RWPE2 (cell line): ENCODE measurements at regions not wholly inside any gene's neighbourhood (a gene's known extent, or its start where the extent isn't known, plus 50 kb on each side); places are given as distances from the start of the nearest gene placed in this dataset.

Experiments used
- ATAC-seq: fragments of 200-7000 bp; cut with Tn5 transposase; 3 replicates; pipeline ENCODE4 v1.9.1; 2021; ENCODE audit warnings: low read depth
- DNase-seq: peaks from one replicate; pipeline ENCODE4 v3.0.0-alpha.2; 2020; ENCODE audit warnings: low spot score
- H3K27ac ChIP-seq: fragments of 450-650 bp; 2 replicates; pipeline ENCODE4 v1.5.1; 2017; ENCODE audit warnings: mild to moderate bottlenecking; ENCODE audit not compliant: poor library complexity, severe bottlenecking
- H3K27me3 ChIP-seq: fragments of 250-450 bp; sonication (Bioruptor Pico); 2 replicates; pipeline ENCODE4 v1.5.1; 2021; ENCODE audit warnings: mild to moderate bottlenecking, moderate library complexity; ENCODE audit not compliant: insufficient read depth, poor library complexity, severe bottlenecking
- H3K36me3 ChIP-seq: fragments of 250-450 bp; sonication (Bioruptor Pico); 2 replicates; pipeline ENCODE4 v1.5.1; 2020; ENCODE audit warnings: low read depth, mild to moderate bottlenecking, moderate library complexity
- H3K4me1 ChIP-seq: fragments of 250-450 bp; sonication (Bioruptor Pico); 2 replicates; pipeline ENCODE4 v1.5.1; 2021; ENCODE audit warnings: mild to moderate bottlenecking, moderate library complexity; ENCODE audit not compliant: insufficient read depth, poor library complexity, severe bottlenecking
- H3K4me3 ChIP-seq: fragments of 250-450 bp; sonication (Bioruptor Pico); 2 replicates; pipeline ENCODE4 v1.5.1; 2021; ENCODE audit warnings: mild to moderate bottlenecking, moderate library complexity; ENCODE audit not compliant: severe bottlenecking
- H3K9me3 ChIP-seq: fragments of 250-450 bp; sonication (Bioruptor Pico); 2 replicates; pipeline ENCODE4 v1.5.1; 2021; ENCODE audit warnings: mild to moderate bottlenecking, moderate library complexity; ENCODE audit not compliant: severe bottlenecking
- TF ChIP-seq, protein P1 (sequence below): fragments of 450-650 bp; IDR thresholded peaks from one replicate; pipeline ENCODE4 v1.5.1; 2017; ENCODE audit warnings: mild to moderate bottlenecking, moderate library complexity; ENCODE audit not compliant: poor library complexity, severe bottlenecking

GRCh38 chr5:104189909-104190308, 627.3 kb upstream of the NUDT12 start:
- no peak overlapping the region for H3K27ac ChIP-seq

DNA sequence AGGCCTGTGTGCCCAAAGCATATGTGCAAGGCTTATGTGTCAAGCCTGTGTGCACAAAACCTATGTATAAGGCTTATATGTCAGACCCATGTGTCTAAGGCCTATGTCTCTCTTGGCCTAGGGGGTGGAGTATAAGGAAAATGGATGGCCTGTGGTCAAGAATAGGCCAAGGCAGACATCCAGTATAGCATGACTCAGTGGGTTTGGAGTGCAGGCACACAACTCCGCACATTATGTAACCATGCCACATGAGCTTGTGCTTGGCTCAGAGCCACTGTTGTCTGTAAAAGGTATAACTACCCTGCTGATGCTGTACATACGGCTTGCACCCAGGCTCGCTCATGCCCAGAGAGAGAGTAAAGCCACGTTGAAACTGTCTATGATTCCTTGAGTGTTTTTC, 626.4 kb upstream of the NUDT12 start:
- peak; percentile 40; the same call in 2 of the 3 replicates for ATAC-seq
- H3K27ac ChIP-seq: no peak overlapping the region
- H3K4me3 ChIP-seq: no peak overlapping the region
- H3K4me1 ChIP-seq: peaks cover 4% of the 10 kb centered on the region
- DNase-seq: no peak
- peaks cover 2% of the 10 kb centered on the region for H3K9me3 ChIP-seq
- no peaks in the 10 kb centered on the region for H3K36me3 ChIP-seq
- TF ChIP-seq, protein P1, sequence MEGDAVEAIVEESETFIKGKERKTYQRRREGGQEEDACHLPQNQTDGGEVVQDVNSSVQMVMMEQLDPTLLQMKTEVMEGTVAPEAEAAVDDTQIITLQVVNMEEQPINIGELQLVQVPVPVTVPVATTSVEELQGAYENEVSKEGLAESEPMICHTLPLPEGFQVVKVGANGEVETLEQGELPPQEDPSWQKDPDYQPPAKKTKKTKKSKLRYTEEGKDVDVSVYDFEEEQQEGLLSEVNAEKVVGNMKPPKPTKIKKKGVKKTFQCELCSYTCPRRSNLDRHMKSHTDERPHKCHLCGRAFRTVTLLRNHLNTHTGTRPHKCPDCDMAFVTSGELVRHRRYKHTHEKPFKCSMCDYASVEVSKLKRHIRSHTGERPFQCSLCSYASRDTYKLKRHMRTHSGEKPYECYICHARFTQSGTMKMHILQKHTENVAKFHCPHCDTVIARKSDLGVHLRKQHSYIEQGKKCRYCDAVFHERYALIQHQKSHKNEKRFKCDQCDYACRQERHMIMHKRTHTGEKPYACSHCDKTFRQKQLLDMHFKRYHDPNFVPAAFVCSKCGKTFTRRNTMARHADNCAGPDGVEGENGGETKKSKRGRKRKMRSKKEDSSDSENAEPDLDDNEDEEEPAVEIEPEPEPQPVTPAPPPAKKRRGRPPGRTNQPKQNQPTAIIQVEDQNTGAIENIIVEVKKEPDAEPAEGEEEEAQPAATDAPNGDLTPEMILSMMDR: no peak
- H3K27me3 ChIP-seq: no peaks in the 10 kb centered on the region

More at GRCh38 chr5:104189909-104190308, 627.3 kb upstream of the NUDT12 start:
- TF ChIP-seq, protein P1: no peak
- DNase-seq (no peak), ATAC-seq (peak; percentile 49; the same call in 2 of the 3 replicates)
- no peak overlapping the region for H3K4me3 ChIP-seq
- H3K36me3 ChIP-seq: no peaks in the 10 kb centered on the region
- H3K4me1 ChIP-seq: peaks cover 4% of the 10 kb centered on the region
- H3K9me3 ChIP-seq: peaks cover 2% of the 10 kb centered on the region
- peaks cover 2% of the 10 kb centered on the region for H3K27me3 ChIP-seq

DNA sequence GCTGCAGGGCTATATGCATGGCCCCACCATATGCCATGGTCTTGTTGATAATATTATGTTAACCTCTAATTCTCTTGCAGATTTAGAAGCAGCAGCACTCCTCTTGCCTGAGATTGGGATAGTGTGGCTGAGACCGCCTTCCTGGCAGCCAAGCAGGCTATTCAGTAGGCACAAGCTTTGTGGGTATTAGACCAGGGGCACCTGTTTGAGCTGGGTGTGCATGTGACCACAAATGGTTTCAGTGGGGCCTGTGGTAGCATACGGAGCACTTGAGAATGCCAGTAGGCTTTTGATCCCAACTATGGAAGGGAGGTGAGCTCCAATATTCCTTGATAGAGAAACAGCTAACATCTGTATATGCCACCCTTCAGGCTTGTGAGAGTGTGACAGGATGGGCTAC, 625.1 kb upstream of the NUDT12 start:
- no peak for ATAC-seq
- Histone ChIP-seq H3K27me3 (no peaks in the 10 kb centered on the region), H3K9me3 (peaks cover 2% of the 10 kb centered on the region), H3K4me1 (peaks cover 4% of the 10 kb centered on the region), H3K27ac (no peak overlapping the region), H3K4me3 (no peak overlapping the region), H3K36me3 (no peaks in the 10 kb centered on the region)
- TF ChIP-seq, protein P1: no peak
- no peak for DNase-seq

- Histone ChIP-seq H3K36me3 (no peaks in the 10 kb centered on the region), H3K4me1 (peaks cover 4% of the 10 kb centered on the region), H3K27ac (no peak overlapping the region), H3K27me3 (no peaks in the 10 kb centered on the region), H3K4me3 (no peak overlapping the region), H3K9me3 (peaks cover 2% of the 10 kb centered on the region)
- TF ChIP-seq, protein P1: no peak
- DNase-seq (no peak), ATAC-seq (no peak)
These were observed 623.9 kb upstream of the NUDT12 start for GRCh38 chr5:104186510-104186909.

DNA sequence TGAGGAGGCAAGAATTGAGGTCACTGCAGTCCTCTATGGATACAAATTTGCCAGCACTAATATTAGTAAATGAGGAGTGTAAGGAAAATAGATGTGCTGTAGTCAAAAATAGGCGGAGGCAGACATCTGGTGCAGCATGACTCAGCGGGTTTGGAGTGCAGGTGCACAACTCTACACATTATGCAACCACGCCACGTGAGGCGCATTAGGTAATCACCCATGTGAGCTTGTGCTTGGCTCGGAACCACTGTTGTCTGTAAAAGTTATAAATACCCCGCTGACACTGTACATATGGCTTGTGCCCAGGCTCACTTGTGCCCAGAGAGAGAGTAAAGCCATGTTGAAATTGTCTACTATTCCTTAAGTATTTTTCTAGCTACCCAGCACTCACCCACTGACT, 623.5 kb upstream of the NUDT12 start:
- Histone ChIP-seq H3K27ac (no peak overlapping the region), H3K27me3 (no peaks in the 10 kb centered on the region), H3K4me3 (no peak overlapping the region), H3K9me3 (peaks cover 2% of the 10 kb centered on the region), H3K4me1 (peaks cover 4% of the 10 kb centered on the region), H3K36me3 (no peaks in the 10 kb centered on the region)
- no peak for ATAC-seq
- TF ChIP-seq, protein P1: no peak
- DNase-seq: no peak
